B cell (primary cell): ENCODE measurements at regions not wholly inside any gene's neighbourhood (a gene's known extent, or its start where the extent isn't known, plus 50 kb on each side); places are given as distances from the start of the nearest gene placed in this dataset.

Source experiments
- EZH2 ChIP-seq: IDR thresholded peaks from 2 replicates; pipeline ENCODE4 v1.6.1; 2012; ENCODE audit warnings: borderline replicate concordance, low read depth, mild to moderate bottlenecking, moderate library complexity, low read length; ENCODE audit not compliant: insufficient read depth, poor library complexity, severe bottlenecking
- TF ChIP-seq, protein P1 (sequence below): fragments of 200-600 bp; IDR thresholded peaks from one replicate; pipeline ENCODE4 v1.8.0; 2022; ENCODE audit warnings: antibody characterized with exemption, mild to moderate bottlenecking

DNA sequence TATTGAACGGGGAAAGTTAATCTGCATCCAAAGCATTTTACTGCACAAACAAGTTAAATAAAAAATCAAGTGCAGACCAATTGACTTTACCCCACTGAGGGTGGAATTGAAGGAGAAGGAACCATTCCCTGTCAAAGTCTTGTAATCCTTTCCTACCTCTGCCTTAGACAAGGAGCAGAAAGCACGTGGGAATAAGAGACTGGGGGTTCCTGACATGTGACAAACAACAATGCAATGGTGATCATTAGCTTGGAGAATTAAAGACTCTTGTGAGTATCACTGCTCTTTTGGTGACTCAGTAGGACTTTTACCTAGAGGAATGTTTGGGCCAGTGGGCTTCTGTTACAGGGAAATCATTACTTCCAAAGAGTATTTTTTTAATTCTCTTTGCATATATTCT lies 779.5 kb downstream of the TLR4 start:
- TF ChIP-seq, protein P1, sequence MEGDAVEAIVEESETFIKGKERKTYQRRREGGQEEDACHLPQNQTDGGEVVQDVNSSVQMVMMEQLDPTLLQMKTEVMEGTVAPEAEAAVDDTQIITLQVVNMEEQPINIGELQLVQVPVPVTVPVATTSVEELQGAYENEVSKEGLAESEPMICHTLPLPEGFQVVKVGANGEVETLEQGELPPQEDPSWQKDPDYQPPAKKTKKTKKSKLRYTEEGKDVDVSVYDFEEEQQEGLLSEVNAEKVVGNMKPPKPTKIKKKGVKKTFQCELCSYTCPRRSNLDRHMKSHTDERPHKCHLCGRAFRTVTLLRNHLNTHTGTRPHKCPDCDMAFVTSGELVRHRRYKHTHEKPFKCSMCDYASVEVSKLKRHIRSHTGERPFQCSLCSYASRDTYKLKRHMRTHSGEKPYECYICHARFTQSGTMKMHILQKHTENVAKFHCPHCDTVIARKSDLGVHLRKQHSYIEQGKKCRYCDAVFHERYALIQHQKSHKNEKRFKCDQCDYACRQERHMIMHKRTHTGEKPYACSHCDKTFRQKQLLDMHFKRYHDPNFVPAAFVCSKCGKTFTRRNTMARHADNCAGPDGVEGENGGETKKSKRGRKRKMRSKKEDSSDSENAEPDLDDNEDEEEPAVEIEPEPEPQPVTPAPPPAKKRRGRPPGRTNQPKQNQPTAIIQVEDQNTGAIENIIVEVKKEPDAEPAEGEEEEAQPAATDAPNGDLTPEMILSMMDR, result no peak
- TF ChIP-seq EZH2, result no peak
